PFSK-1 (cell line): ENCODE measurements at regions not wholly inside any gene's neighbourhood (a gene's known extent, or its start where the extent isn't known, plus 50 kb on each side); places are given as distances from the start of the nearest gene placed in this dataset.

Source experiments
- POLR2AphosphoS5 ChIP-seq: IDR thresholded peaks from 2 replicates; pipeline ENCODE4 v1.6.1; 2012; ENCODE audit warnings: low read depth, mild to moderate bottlenecking, control low read depth, low read length, moderate library complexity
- TF ChIP-seq, protein P1 (sequence below), 2 experiments: IDR thresholded peaks; 2 replicates each; pipeline versions ENCODE4 v1.6.1 to v1.8.0; 2011 to 2012; ENCODE audit warnings: low read depth in 2 of 2, low read length in 2 of 2, control low read depth in 1 of 2, inconsistent platforms in 1 of 2, mild to moderate bottlenecking in 1 of 2, moderate library complexity in 1 of 2; ENCODE audit not compliant: insufficient read depth in 1 of 2

DNA sequence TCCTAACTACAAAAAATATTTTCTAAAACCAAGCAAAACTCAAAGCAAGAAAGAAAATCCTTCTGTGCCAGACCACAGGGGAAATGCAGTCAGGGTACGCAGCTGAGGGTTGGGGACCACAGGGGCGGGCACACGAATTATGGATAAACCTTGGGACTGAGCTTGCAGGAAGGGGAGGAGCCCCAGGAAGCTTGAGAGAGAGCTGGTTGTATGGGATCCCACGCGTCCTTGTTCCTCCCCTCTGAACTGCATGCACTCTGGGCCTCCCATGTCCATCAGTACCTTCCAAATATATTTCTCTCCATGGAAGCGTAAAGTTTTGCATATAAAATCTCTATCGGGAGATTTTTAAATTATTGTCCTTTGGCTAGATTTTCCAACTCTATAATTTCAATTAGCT is 673.4 kb downstream of the TBC1D22A start:
- no peak for TF ChIP-seq POLR2AphosphoS5
- TF ChIP-seq, protein P1, sequence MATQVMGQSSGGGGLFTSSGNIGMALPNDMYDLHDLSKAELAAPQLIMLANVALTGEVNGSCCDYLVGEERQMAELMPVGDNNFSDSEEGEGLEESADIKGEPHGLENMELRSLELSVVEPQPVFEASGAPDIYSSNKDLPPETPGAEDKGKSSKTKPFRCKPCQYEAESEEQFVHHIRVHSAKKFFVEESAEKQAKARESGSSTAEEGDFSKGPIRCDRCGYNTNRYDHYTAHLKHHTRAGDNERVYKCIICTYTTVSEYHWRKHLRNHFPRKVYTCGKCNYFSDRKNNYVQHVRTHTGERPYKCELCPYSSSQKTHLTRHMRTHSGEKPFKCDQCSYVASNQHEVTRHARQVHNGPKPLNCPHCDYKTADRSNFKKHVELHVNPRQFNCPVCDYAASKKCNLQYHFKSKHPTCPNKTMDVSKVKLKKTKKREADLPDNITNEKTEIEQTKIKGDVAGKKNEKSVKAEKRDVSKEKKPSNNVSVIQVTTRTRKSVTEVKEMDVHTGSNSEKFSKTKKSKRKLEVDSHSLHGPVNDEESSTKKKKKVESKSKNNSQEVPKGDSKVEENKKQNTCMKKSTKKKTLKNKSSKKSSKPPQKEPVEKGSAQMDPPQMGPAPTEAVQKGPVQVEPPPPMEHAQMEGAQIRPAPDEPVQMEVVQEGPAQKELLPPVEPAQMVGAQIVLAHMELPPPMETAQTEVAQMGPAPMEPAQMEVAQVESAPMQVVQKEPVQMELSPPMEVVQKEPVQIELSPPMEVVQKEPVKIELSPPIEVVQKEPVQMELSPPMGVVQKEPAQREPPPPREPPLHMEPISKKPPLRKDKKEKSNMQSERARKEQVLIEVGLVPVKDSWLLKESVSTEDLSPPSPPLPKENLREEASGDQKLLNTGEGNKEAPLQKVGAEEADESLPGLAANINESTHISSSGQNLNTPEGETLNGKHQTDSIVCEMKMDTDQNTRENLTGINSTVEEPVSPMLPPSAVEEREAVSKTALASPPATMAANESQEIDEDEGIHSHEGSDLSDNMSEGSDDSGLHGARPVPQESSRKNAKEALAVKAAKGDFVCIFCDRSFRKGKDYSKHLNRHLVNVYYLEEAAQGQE (IDR thresholded peaks at IDR 0.05; ENCODE audit: insufficient read depth in 1 of 2, low read depth in 2 of 2, low read length in 2 of 2) = no peak
